ENCODE measurements at regions not wholly inside any gene's neighbourhood (a gene's known extent, or its start where the extent isn't known, plus 50 kb on each side); places are given as distances from the start of the nearest gene placed in this dataset.

DNA sequence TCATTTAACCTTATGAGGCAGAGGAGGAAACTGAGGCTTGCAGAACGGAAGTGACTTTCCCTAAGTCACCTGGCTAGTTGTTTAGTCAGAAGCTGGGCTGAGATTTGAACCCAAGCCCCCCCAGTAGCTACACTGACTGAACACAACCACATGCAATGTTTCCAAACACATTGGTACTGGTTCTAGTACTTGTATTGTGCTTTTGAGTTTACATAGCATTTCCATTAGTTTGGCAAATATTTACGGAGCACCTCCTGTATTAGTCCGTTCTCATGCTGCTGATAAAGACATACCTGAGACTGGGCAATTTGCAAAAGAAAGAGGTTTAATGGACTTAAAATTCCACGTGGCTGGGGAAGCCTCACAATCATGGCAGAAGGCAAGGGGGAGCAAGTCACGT, 56.3 kb upstream of the ITGA11 start:
- Histone ChIP-seq H3K27ac (ENCODE audit: control insufficient read depth, insufficient read depth, low read length) (no peak overlapping the region), H3K79me2 (ENCODE audit: control insufficient read depth, insufficient read depth, low read length) (no peaks in the 10 kb centered on the region), H3K27me3 (ENCODE audit: control insufficient read depth, extremely low read depth, insufficient read depth, low read length) (peaks cover 28% of the 10 kb centered on the region), H3K4me2 (ENCODE audit: control insufficient read depth, extremely low read depth, insufficient read depth, low read depth, low read length) (no peak overlapping the region), H4K20me1 (ENCODE audit: control insufficient read depth, extremely low read depth, insufficient read depth, low read length) (no peaks in the 10 kb centered on the region), H3K4me1 (ENCODE audit: control insufficient read depth, extremely low read depth, insufficient read depth, low read length) (no peaks in the 10 kb centered on the region), H3K9me1 (ENCODE audit: control insufficient read depth, extremely low read depth, insufficient read depth, low read length) (no peaks in the 10 kb centered on the region), H3K9ac (ENCODE audit: control insufficient read depth, extremely low read depth, insufficient read depth, low read length) (no peak overlapping the region), H2AFZ (ENCODE audit: control insufficient read depth, low read length) (no peak overlapping the region), H3K36me3 (ENCODE audit: control insufficient read depth in 2 of 2, extremely low read depth in 1 of 2, insufficient read depth in 2 of 2, low read length in 2 of 2) (no peaks in the 10 kb centered on the region), H3K4me3 (ENCODE audit: control insufficient read depth in 2 of 3, extremely low read depth in 1 of 3, insufficient read depth in 2 of 3, low read depth in 1 of 3, low read length in 3 of 3) (no peak overlapping the region), H3K9me3 (ENCODE audit: control insufficient read depth, low read depth, low read length) (no peaks in the 10 kb centered on the region)
- TF ChIP-seq, protein P1, sequence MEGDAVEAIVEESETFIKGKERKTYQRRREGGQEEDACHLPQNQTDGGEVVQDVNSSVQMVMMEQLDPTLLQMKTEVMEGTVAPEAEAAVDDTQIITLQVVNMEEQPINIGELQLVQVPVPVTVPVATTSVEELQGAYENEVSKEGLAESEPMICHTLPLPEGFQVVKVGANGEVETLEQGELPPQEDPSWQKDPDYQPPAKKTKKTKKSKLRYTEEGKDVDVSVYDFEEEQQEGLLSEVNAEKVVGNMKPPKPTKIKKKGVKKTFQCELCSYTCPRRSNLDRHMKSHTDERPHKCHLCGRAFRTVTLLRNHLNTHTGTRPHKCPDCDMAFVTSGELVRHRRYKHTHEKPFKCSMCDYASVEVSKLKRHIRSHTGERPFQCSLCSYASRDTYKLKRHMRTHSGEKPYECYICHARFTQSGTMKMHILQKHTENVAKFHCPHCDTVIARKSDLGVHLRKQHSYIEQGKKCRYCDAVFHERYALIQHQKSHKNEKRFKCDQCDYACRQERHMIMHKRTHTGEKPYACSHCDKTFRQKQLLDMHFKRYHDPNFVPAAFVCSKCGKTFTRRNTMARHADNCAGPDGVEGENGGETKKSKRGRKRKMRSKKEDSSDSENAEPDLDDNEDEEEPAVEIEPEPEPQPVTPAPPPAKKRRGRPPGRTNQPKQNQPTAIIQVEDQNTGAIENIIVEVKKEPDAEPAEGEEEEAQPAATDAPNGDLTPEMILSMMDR (optimal IDR thresholded peaks at IDR 0.05 in 1 of 3, IDR thresholded peaks at IDR 0.05 in 1 of 3, conservative IDR thresholded peaks at IDR 0.05 in 1 of 3; ENCODE audit: extremely low read depth in 1 of 3, insufficient read depth in 2 of 3, low read length in 3 of 3) = no peak
- TF ChIP-seq EZH2 (IDR thresholded peaks at IDR 0.05; ENCODE audit: low read length) = no peak
- FAIRE-seq (no peak), DNase-seq (ENCODE audit: low read depth, low spot score) (no peak)
- dilution Hi-C loops (cut with MboI; ENCODE audit: extremely low pct_ligation_motif_present, low sequenced_read_pairs) = no loop called here

DNA sequence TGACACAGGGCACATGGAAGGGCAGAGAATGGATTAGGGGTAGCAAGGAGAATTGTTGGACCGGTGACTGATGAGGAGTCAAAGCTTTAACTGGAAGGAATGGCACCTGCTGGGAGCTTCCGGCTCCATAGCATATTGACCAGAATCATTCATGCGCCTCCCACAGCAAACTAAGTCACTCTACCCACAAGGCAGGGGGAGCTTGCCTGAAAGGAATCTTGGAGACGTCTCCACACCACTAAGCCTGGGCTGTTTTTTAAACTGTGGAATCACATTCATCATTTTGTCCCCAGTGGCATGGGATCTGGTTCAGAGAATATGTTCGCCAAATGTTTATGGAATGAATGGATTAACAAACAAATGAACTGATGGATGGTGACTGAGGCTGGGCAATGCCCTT, 57.0 kb upstream of the ITGA11 start:
- Histone ChIP-seq H3K9me3 (ENCODE audit: control insufficient read depth, low read depth, low read length) (no peaks in the 10 kb centered on the region), H3K4me3 (ENCODE audit: control insufficient read depth in 2 of 3, extremely low read depth in 1 of 3, insufficient read depth in 2 of 3, low read depth in 1 of 3, low read length in 3 of 3) (no peak overlapping the region), H2AFZ (ENCODE audit: control insufficient read depth, low read length) (no peak overlapping the region), H4K20me1 (ENCODE audit: control insufficient read depth, extremely low read depth, insufficient read depth, low read length) (no peaks in the 10 kb centered on the region), H3K79me2 (ENCODE audit: control insufficient read depth, insufficient read depth, low read length) (no peaks in the 10 kb centered on the region), H3K27ac (ENCODE audit: control insufficient read depth, insufficient read depth, low read length) (no peak overlapping the region), H3K9ac (ENCODE audit: control insufficient read depth, extremely low read depth, insufficient read depth, low read length) (no peak overlapping the region), H3K4me1 (ENCODE audit: control insufficient read depth, extremely low read depth, insufficient read depth, low read length) (no peaks in the 10 kb centered on the region), H3K9me1 (ENCODE audit: control insufficient read depth, extremely low read depth, insufficient read depth, low read length) (no peaks in the 10 kb centered on the region), H3K27me3 (ENCODE audit: control insufficient read depth, extremely low read depth, insufficient read depth, low read length) (peaks cover 34% of the 10 kb centered on the region), H3K4me2 (ENCODE audit: control insufficient read depth, extremely low read depth, insufficient read depth, low read depth, low read length) (no peak overlapping the region), H3K36me3 (ENCODE audit: control insufficient read depth in 2 of 2, extremely low read depth in 1 of 2, insufficient read depth in 2 of 2, low read length in 2 of 2) (no peaks in the 10 kb centered on the region)
- DNase-seq (ENCODE audit: low read depth, low spot score) (no peak), FAIRE-seq (no peak)
- dilution Hi-C loops (cut with MboI; ENCODE audit: extremely low pct_ligation_motif_present, low sequenced_read_pairs) = no loop called here
- TF ChIP-seq, protein P1 (optimal IDR thresholded peaks at IDR 0.05 in 1 of 3, IDR thresholded peaks at IDR 0.05 in 1 of 3, conservative IDR thresholded peaks at IDR 0.05 in 1 of 3; ENCODE audit: extremely low read depth in 1 of 3, insufficient read depth in 2 of 3, low read length in 3 of 3) = no peak
- no peak for TF ChIP-seq EZH2 (IDR thresholded peaks at IDR 0.05; ENCODE audit: low read length)
